SH-SY5Y (cell line): ENCODE measurements at regions not wholly inside any gene's neighbourhood (a gene's known extent, or its start where the extent isn't known, plus 50 kb on each side); places are given as distances from the start of the nearest gene placed in this dataset.

Experiments
- GATA2 ChIP-seq: IDR thresholded peaks from 2 replicates; pipeline ENCODE4 v1.6.1; 2011; ENCODE audit warnings: mild to moderate bottlenecking, low read depth, low read length
- GATA3 ChIP-seq: IDR thresholded peaks from 2 replicates; pipeline ENCODE4 v1.6.1; 2011; ENCODE audit warnings: low read depth, mild to moderate bottlenecking, low read length, moderate library complexity

DNA sequence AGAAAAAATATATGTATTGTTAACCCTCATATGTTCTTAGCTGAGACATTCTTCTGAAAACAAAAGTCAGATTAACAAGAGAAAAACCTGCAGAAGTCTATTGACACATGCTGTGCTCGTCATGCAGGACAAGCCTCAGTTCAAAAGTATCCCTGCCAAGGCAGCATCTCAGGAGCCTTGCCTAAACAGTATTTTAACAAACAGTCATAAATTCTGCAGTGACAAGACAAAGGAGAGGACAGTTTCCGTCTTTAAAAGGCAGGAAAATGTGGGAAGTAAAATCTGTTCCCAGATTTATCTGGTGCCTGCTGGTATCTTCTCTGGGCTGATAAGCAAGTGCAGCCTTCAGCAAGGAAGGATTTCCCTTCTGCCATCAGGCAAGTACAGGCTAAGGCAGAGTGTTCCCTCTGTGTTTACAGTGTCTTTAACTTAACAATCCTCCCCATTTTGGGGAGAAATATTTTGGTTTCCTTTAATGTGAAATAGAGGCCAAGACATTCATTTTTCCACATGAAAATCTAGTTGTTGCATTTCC lies 480.2 kb upstream of the CCDC196 start:
- TF ChIP-seq GATA3 (no peak), GATA2 (no peak)

DNA sequence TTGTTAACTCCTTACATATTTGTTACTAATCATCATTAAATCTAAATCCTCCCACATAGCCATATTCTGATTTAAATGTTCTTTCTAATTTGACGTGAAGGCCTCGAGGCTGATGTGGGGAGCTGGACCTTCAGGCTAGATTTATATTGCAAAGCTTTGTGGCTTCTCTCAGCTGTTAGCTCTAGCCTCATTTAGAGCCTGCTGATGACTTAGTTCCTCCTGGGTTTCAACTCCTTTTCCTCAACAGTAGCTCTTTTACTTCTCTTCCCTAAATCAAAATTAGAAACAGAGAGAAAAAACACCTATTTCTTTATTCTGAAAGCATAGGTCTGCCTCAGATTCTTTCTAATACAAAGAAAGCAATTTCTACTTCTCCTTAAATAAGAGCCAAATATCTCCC lies 477.5 kb upstream of the CCDC196 start:
- TF ChIP-seq GATA3 (no peak), GATA2 (no peak)

DNA sequence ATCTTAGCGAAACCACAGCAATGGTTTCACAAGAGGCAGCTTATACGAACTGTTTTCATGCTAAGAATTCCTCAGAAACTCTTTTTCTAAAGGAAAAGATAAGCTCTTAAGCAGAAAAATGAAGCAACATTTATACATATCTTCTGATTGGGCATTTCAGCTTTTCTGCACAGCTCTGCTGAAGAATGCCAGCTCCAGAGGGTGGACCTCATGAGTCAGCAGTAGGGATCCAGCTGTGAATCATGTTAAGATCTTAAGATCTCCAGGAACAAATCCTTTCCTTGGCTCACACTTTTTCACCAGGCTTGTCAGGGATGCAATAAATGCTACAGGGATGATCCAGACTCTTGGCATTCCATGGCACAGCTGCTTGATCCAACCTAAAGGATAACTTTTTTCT lies 477.1 kb upstream of the CCDC196 start:
- TF ChIP-seq GATA2 (no peak), GATA3 (no peak)

DNA sequence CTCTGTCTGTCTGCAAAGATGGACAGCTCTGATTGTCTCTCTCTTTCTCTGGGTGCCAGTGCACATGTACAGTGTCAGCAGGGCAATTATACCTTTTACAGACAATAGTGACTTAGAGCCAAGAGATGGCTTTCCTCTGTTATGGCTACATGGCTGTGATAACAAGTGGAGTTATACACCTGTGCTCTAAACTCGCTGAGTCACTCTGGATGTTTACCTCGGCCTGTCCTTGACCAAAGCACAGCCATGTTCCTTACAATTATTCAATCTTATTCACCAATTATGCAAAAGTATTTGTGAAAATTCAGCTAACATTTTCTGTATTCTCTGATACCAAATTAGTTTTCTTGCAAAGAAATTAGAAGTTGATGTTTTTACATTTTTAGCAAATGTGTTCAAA lies 475.5 kb upstream of the CCDC196 start:
- TF ChIP-seq GATA3 = no peak
- TF ChIP-seq GATA2 = no peak

DNA sequence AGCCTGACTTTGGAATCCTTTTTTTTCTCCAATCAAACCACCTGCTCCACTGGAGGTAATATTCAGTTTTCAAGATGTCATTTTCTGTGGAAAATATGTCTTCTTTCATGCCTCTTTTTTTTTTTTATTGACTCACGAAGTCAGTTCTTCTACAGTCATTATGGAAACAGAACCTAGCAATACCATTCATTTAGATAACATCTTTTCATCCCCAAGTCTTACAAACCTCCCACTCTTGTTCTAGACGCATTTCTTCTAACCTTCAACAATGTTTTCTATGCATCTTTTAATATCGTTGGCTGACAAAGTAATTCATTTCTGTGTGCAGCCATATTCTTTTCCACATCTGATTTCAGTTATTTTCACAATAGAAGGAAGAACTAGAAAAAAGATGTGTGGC lies 474.3 kb upstream of the CCDC196 start:
- TF ChIP-seq GATA3 = no peak
- no peak for TF ChIP-seq GATA2

DNA sequence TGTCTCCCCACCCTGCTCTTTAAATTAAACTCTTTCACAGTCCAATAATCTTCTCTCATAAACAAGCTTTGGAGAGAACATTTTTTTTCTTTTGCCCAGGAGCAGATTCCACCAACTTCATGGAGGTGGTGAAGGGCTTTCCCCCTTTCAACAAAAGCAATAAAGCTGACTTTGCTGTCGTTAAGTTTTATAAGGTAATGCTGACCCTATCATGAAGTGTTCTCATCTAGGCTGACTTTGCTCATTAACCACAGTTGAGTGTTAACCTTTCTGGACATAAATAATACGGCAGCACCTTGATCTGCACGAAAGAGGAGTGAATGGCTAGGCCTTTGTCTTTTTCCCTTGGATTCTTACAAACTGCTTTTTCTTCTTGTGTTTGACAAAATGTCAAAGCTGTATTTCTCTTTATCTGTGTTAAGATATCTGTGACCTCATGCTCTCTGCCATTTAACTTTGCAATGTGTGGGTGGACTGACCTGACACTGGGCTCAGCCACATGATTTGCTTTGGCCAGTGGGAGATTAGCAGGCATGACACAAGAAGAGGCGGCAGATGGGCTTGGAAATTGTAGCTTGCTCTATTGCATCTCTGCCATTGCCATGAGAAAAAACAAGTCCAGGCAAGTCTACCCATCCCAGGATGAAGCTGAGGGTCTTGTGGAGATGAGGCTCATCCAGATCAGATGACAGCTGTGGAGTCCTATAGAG lies 470.9 kb upstream of the CCDC196 start:
- TF ChIP-seq GATA2 (no peak), GATA3 (no peak)

DNA sequence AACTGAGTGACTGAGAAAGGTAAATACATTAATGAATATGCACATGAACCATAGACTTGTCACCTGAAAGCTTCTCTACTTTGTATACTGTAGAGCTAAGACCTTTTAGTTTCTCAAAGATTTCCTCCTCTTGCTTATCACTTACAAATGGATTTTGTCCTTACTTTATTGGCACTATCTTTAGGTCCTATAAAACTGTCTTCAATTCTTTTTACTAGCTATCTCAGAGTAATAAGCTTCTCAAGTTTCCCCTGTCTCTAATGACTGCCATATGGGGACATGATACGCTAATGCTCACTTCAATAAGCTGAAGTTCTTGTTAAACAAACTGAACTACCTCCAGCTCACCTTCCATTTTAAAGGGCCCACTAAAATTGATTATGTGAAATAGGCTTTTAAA lies 468.2 kb upstream of the CCDC196 start:
- no peak for TF ChIP-seq GATA2
- TF ChIP-seq GATA3 = no peak

DNA sequence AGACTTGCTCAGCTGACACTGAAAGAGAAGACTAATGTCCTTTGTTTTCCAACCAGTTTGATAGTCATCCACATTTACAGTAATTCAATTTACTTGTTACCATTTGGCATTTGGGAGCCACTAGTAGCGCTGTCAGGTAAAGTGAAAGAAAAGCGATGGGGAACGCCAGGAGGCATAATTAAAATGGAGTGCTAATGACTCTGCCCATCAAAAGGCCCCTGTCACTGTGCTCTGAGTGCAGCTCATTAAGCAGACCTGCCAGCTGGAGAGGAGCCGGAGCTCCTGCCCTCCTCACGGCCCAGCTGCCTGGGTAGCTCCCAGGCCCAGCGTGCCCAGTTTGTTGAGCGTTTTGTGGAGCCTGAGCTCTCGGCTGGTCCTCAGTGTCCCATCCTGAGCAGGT lies 463.6 kb upstream of the CCDC196 start:
- TF ChIP-seq GATA2 = no peak
- no peak for TF ChIP-seq GATA3

DNA sequence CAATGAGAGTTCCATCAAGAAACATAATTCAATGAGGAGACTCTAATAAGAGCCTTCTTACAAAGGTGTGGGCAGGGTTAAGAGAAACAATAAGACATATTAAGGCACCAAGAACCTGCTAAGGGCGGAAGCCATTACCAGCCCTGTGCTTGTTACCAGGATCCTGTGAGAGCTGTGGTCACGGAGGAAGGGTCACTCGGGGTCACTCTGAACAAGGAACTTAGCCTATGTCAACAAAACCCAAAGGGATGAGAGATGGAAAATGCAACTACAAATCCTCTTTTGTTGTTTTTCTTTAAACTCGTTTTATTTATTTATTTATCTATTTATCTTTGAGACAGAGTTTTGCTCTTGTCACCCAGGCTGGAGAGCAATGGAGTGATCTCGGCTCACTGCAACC lies 460.4 kb upstream of the CCDC196 start:
- no peak for TF ChIP-seq GATA2
- no peak for TF ChIP-seq GATA3

DNA sequence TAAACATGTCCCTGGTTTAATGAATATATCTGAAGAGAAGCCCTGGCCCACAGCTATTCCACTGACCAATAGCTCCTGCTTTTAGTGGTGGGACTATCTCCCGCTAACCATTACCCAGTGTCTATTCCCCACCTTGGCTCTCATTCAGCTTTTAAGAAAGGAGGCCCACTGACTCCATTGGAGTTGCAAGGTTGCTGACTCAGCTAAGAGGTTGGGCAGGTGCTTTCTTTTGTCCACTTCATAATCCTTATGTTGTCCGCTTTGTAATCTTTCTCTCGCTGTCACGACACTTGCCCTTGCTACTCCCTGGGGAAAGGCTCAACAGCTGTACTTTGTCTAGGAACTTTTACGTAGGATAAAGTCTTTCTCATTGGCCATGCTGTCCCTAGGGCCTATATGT lies 453.4 kb upstream of the CCDC196 start:
- TF ChIP-seq GATA2 = no peak
- TF ChIP-seq GATA3 = no peak

DNA sequence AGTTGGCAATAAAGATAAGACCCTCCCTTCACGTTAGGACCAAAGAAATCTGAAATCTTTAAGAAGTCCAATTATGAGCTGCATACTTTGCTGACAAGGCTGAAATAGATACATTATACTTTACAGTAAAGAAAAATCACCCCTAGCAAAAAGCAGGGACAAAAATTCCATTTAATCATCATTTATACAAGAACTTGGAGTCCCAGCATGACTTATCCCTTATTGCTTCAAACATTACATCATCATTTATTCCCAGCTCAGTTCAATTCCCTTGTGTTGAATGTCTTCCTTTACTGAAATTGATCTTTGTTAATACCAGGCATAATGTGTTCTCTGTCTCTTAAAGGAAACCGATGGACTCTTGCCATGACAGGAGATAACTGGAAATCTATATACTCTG lies 449.6 kb upstream of the CCDC196 start:
- TF ChIP-seq GATA2 = no peak
- no peak for TF ChIP-seq GATA3

DNA sequence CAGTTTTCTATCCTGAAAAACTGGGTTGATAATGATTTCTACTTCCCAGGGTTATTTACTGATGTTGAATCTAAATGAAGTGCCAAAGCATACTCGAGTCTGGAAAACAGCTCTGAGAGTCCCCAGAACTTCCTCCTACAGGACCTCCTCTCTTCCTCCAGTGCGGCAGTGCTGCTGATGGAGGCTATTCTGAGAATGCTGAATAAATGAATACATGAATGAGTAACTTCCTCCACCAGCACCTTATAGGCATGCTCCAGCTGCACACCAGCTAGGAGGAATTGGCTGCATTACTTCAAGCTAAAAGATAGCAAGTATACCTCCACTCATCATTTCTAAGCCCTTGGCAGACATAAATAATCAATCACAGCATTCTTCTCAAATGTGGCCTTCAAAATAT lies 448.8 kb upstream of the CCDC196 start:
- TF ChIP-seq GATA3 (no peak), GATA2 (no peak)

DNA sequence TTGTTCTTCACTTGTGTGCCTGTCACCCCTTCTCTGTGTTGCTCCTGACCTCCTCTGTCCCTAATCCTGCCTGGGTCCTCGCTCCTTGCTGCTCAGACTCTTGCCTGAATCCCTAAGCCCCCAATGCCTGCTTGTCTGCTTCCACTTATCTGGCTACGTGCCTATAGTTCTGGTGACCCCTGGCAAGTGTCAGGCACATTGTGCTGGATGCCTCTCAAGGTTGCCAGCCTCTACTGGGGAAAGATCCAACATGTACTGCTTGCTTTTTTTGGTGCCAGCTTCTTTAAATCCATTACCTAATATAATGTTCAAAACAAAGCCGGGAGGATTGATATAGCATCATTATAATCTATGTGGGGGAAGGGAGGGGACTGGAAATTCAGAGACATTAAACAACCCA lies 448.0 kb upstream of the CCDC196 start:
- no peak for TF ChIP-seq GATA3
- no peak for TF ChIP-seq GATA2

DNA sequence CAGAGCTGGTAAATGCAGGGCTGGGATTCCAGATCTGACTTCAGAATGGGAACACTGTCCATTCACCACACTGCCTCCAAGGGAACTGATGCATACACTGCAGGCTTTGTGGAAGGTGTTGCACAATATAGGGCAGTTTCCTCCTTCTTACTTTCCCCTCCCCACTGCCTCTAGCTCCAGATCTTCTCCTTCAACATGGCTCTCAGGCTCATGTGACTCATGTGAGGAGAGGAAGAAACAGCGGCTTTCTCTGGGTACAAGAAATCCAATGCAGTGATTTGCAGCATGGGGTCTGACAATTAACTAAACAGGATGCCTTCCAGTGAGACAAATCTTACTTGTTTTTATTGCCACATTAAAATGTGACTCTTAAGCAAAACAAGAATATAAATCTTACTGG lies 447.6 kb upstream of the CCDC196 start:
- TF ChIP-seq GATA2 (no peak), GATA3 (no peak)

DNA sequence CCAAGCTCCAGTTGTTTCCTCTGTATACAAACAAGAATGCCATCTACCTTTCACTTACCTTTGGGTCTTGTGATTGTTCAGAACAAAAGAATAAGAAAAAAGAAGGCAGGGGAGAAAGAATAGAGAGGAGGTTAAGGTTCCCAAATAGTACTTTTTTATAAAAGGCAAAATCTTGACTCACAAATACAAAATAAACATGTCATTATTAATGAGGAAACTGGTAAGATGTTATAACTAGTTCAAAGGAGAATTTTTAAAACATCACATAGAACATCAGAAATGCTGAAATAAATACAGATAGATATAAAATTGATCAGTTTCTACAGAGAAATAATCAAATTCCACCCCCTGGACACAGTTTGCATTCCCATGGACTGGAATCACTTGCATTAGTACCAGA lies 446.7 kb upstream of the CCDC196 start:
- no peak for TF ChIP-seq GATA2

DNA sequence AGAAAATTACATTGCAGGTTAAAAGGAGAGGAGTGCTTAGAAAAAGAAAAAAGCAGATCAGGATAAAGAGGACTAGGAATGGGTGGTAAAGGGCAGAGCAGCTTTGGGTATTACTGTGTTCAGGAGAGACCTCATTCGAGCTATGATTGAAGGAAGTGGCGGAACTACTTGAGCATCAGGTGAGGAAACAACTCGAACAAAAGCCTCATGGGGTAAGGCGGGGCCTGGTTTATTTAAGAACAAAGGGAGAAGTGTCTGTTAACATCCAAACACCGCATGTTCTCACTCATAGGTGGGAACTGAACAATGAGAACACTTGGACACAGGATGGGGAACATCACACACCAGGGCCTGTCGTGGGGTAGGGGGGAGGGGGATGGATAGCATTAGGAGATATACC lies 444.6 kb upstream of the CCDC196 start:
- no peak for TF ChIP-seq GATA3
- TF ChIP-seq GATA2 = no peak

DNA sequence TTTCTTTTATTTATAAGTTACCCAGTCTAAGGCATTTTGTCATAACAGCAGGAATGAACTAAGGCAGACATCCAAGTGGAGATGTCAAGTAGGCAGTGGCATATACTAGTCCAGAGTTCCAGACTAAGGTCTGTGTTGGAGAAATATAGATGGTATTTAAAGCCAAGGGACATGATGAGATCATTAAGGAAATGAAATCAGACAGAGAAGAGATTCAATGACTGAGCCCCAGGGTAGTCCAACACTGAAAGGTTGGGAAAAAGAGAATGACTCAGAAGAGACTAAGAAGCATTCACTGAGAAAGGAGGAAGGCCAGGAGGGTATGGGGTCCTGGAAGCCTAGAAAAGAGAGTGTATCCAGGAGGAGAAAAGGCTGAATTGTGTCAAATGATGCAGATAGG lies 442.2 kb upstream of the CCDC196 start:
- TF ChIP-seq GATA3 (no peak), GATA2 (no peak)
